Rectal smooth muscle tissue (tissue), 1 donor: ENCODE measurements at regions not wholly inside any gene's neighbourhood (a gene's known extent, or its start where the extent isn't known, plus 50 kb on each side); places are given as distances from the start of the nearest gene placed in this dataset.
A peak's percentile ranks its signal among the peaks of the same experiment; 100 is the strongest.

Experiments
- H3K27ac ChIP-seq: one replicate; pipeline ENCODE4 v1.7.0; 2013; ENCODE audit warnings: low read depth, low read length, inconsistent platforms
- H3K27me3 ChIP-seq: one replicate; pipeline ENCODE4 v1.7.0; 2013; ENCODE audit warnings: low read length; ENCODE audit not compliant: control insufficient read depth, insufficient read depth
- H3K36me3 ChIP-seq: one replicate; pipeline ENCODE4 v1.7.0; 2013; ENCODE audit warnings: low read length; ENCODE audit not compliant: control insufficient read depth, insufficient read depth
- H3K4me1 ChIP-seq: one replicate; pipeline ENCODE4 v1.7.0; 2013; ENCODE audit warnings: low read length; ENCODE audit not compliant: control insufficient read depth, insufficient read depth
- H3K4me3 ChIP-seq: one replicate; pipeline ENCODE4 v1.7.0; 2013; ENCODE audit warnings: low read length
- H3K9ac ChIP-seq: one replicate; pipeline ENCODE4 v1.7.0; 2013; ENCODE audit warnings: low read length

- H3K27ac ChIP-seq: no peak overlapping the region
- no peaks in the 10 kb centered on the region for H3K27me3 ChIP-seq
- H3K4me1 ChIP-seq: no peaks in the 10 kb centered on the region
- H3K4me3 ChIP-seq: no peak overlapping the region
- no peak overlapping the region for H3K9ac ChIP-seq
- H3K36me3 ChIP-seq: no peaks in the 10 kb centered on the region
These were observed 119.4 kb downstream of the GAS1 start for GRCh38 chr9:86827893-86828292.

GRCh38 chr9:86825299-86825698 lies 122.0 kb downstream of the GAS1 start:
- Histone ChIP-seq H3K27me3 (no peaks in the 10 kb centered on the region), H3K27ac (no peak overlapping the region), H3K36me3 (no peaks in the 10 kb centered on the region), H3K4me1 (no peaks in the 10 kb centered on the region), H3K9ac (no peak overlapping the region), H3K4me3 (no peak overlapping the region)

GRCh38 chr9:86822006-86822801 lies 125.1 kb downstream of the GAS1 start:
- H3K9ac ChIP-seq: no peak overlapping the region
- no peaks in the 10 kb centered on the region for H3K36me3 ChIP-seq
- H3K27ac ChIP-seq: no peak overlapping the region
- H3K4me1 ChIP-seq: no peaks in the 10 kb centered on the region
- no peak overlapping the region for H3K4me3 ChIP-seq
- no peaks in the 10 kb centered on the region for H3K27me3 ChIP-seq

GRCh38 chr9:86821006-86821845 lies 126.1 kb downstream of the GAS1 start:
- Histone ChIP-seq H3K36me3 (no peaks in the 10 kb centered on the region), H3K4me1 (no peaks in the 10 kb centered on the region), H3K4me3 (no peak overlapping the region), H3K27me3 (no peaks in the 10 kb centered on the region), H3K27ac (no peak overlapping the region), H3K9ac (no peak overlapping the region)

GRCh38 chr9:86819552-86819951 lies 127.8 kb downstream of the GAS1 start:
- H3K9ac ChIP-seq: no peak overlapping the region
- H3K4me1 ChIP-seq: no peaks in the 10 kb centered on the region
- H3K36me3 ChIP-seq: no peaks in the 10 kb centered on the region
- no peak overlapping the region for H3K4me3 ChIP-seq
- H3K27me3 ChIP-seq: no peaks in the 10 kb centered on the region
- H3K27ac ChIP-seq: no peak overlapping the region

GRCh38 chr9:86818636-86819035 lies 128.7 kb downstream of the GAS1 start:
- no peak overlapping the region for H3K9ac ChIP-seq
- H3K36me3 ChIP-seq: no peaks in the 10 kb centered on the region
- no peak overlapping the region for H3K27ac ChIP-seq
- no peaks in the 10 kb centered on the region for H3K27me3 ChIP-seq
- H3K4me1 ChIP-seq: no peaks in the 10 kb centered on the region
- no peak overlapping the region for H3K4me3 ChIP-seq

GRCh38 chr9:86816868-86817267 lies 130.4 kb downstream of the GAS1 start:
- Histone ChIP-seq H3K9ac (no peak overlapping the region), H3K27me3 (no peaks in the 10 kb centered on the region), H3K36me3 (no peaks in the 10 kb centered on the region), H3K27ac (no peak overlapping the region), H3K4me1 (no peaks in the 10 kb centered on the region), H3K4me3 (no peak overlapping the region)

- Histone ChIP-seq H3K4me3 (no peak overlapping the region), H3K27ac (no peak overlapping the region), H3K36me3 (no peaks in the 10 kb centered on the region), H3K27me3 (no peaks in the 10 kb centered on the region), H3K9ac (no peak overlapping the region), H3K4me1 (no peaks in the 10 kb centered on the region)
These were observed 130.9 kb downstream of the GAS1 start for GRCh38 chr9:86816366-86816765.

GRCh38 chr9:86812616-86813015 lies 134.7 kb downstream of the GAS1 start:
- Histone ChIP-seq H3K4me3 (no peak overlapping the region), H3K27me3 (no peaks in the 10 kb centered on the region), H3K36me3 (no peaks in the 10 kb centered on the region), H3K4me1 (peaks cover 6% of the 10 kb centered on the region), H3K27ac (no peak overlapping the region), H3K9ac (no peak overlapping the region)

GRCh38 chr9:86809759-86810367 lies 137.4 kb downstream of the GAS1 start:
- H3K9ac ChIP-seq: no peak overlapping the region
- no peaks in the 10 kb centered on the region for H3K27me3 ChIP-seq
- no peaks in the 10 kb centered on the region for H3K36me3 ChIP-seq
- no peak overlapping the region for H3K27ac ChIP-seq
- no peak overlapping the region for H3K4me3 ChIP-seq
- peaks cover 9% of the 10 kb centered on the region for H3K4me1 ChIP-seq

GRCh38 chr9:86809151-86809550 lies 138.2 kb downstream of the GAS1 start:
- H3K36me3 ChIP-seq: no peaks in the 10 kb centered on the region
- H3K4me1 ChIP-seq: peaks cover 9% of the 10 kb centered on the region
- H3K27me3 ChIP-seq: no peaks in the 10 kb centered on the region
- H3K27ac ChIP-seq: no peak overlapping the region
- H3K4me3 ChIP-seq: no peak overlapping the region
- no peak overlapping the region for H3K9ac ChIP-seq

GRCh38 chr9:86807367-86807976 lies 139.8 kb downstream of the GAS1 start:
- peaks cover 9% of the 10 kb centered on the region for H3K4me1 ChIP-seq
- no peak overlapping the region for H3K4me3 ChIP-seq
- H3K36me3 ChIP-seq: no peaks in the 10 kb centered on the region
- peak overlapping the region; percentile 29 for H3K27ac ChIP-seq
- no peak overlapping the region for H3K9ac ChIP-seq
- no peaks in the 10 kb centered on the region for H3K27me3 ChIP-seq
